Medulla oblongata (tissue), 1 donor: ENCODE measurements at regions not wholly inside any gene's neighbourhood (a gene's known extent, or its start where the extent isn't known, plus 50 kb on each side); places are given as distances from the start of the nearest gene placed in this dataset.

ENCODE experiments used
- DNase-seq: peaks from one replicate; pipeline ENCODE4 v3.0.0-alpha.2; 2015; ENCODE audit errors: extremely low spot score

- no peak for DNase-seq
Observed at GRCh38 chr2:125042727-125043126, 1017.6 kb downstream of the CNTNAP5 start.

DNA sequence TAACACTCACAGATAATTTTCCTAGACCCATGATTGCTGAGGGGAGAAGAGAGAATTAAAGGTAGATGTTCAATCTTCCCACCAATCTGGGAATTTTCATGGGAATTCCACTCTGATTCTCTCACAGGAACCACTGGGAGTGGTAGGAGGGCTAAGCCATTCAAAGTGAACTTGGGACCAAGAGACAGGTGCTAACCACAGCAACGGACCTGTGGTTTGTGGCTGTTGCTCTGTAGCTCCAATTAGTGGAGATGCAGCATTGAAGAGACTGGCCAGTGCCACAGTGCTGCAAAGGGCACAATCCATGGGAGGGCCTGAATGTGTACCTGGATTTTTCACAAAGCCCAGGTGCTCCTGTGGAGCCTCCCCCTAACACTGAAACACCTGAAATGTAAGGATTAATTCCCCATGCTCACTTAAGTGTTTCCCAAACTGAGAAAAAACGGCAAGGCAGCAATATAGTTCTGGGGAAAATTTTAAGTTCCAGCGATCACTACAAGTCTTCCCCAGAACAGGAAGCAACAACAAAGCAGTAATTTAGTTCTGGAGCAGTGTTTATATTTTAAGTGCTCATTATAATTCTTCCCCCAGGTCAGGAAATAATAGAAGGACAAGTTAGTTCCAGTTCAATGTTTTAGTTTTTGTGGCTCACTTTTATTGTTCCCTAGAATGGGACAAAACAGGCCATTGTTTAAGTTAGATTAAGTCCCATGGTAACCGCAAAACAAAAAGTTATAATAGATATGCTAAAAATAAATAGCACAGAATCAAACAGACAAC is 1045.8 kb downstream of the CNTNAP5 start:
- DNase-seq: no peak

DNA sequence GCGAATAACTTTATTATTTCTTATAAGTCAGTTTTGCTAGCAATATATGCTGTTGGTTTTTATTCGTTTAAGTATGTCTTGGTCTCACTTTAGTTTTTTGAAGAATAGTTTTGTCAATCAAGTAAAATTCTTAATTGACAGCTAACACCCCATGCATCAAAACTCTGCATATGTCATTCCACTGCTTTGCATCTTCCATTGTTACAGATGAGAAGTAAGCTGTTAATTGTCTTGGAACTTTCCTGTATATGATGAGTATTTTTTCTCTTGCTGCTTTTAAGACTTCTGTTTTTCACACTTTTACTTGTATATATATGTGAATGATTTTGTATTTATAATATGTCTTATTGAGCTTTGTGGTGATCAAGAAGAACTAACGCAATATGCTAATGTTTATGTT is 1048.4 kb downstream of the CNTNAP5 start:
- no peak for DNase-seq

DNA sequence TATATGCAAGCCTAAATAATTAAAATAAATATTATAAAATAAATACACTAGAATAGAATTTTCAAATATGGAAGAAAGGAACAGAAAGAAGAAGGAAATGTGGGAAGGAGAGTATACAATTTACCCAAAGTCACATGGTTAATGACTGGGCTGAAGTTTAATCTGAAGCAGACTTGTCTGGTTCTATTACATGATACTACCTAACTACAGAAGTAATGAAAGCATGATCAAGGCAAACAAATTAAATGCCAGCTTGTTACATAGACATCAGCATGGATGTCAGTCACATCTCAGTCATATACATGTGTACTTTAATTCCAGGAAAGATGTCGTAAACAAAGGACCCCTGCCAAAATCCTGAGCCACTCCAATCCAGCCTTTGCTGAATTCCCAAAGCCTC is 1060.8 kb downstream of the CNTNAP5 start:
- no peak for DNase-seq

GRCh38 chr2:125086313-125087184 is 1061.5 kb downstream of the CNTNAP5 start:
- DNase-seq: no peak

DNA sequence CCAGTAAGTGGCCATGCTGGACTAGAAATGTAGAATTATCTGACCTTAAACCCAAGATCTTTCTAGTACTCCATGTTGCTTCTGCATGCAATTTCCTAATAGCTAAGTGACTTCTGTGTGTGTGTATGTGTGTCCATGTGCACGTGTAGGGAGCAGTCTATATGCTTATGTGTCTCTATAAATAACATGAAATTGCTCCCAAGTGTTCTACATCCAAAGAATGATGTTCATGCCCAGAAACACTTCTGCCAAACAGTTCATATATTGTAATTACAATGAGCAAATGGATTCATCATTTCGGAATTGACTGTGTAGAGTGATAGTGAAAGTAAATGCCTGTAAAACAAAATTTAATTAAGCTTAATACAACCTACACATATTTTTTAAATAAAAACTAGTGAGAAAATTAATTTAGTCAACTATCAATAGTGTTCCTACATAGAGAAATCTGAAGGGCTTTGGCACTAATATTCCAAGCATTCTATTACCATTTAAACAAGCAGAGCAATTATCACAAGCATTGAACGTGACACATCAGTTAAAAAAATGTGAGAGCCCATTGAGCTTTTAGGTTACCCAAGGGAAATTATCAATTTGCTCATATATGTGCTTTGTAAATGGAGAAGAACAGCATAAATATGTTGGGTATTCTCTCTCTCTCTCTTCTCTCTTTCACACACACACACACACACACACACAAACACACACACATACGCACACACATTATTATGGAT is 1067.4 kb downstream of the CNTNAP5 start:
- no peak for DNase-seq

DNA sequence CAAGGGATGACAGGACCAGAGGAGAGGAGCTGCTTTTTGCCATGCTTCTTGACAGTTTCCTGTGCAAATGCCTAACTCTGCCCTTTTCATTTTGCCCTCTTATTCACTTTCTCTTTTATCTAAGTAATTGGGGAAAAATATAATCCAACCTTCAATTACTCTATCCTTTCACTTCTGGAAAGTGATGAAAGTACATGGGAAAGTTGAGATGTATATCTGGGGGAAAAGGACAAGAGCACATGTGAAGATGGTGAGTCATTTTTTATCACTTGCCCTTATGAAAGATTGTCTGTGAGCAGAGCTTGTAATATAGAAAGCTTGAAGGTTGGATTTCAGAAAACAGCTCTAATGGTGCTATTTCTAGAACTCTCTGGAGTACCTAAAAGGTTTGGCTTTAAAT is 1070.7 kb downstream of the CNTNAP5 start:
- DNase-seq: no peak

GRCh38 chr2:125106710-125107109 is 1081.6 kb downstream of the CNTNAP5 start:
- no peak for DNase-seq

GRCh38 chr2:125107446-125107845 is 1082.4 kb downstream of the CNTNAP5 start:
- no peak for DNase-seq

- DNase-seq: no peak
Observed at GRCh38 chr2:125108251-125108650, 1083.2 kb downstream of the CNTNAP5 start.

DNA sequence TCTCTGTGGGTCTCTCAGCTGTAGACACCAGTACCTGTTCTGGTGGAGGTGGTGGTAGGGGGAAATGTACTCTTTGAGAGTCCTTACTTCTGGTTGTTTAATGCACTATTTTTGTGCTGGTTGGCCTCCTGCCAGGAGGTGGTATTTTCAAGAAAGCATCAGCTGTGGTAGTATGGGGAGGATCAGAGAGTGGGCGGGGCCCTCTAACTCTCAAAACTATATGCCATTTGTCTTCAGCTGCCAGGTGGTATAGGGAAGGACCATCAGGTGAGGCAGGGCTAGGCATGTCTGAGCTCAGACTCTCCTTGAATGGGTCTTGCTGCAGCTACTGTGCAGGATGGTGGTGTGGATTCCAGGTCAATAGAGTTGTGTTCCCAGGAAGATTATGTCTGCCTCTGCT is 1100.8 kb downstream of the CNTNAP5 start:
- no peak for DNase-seq

DNA sequence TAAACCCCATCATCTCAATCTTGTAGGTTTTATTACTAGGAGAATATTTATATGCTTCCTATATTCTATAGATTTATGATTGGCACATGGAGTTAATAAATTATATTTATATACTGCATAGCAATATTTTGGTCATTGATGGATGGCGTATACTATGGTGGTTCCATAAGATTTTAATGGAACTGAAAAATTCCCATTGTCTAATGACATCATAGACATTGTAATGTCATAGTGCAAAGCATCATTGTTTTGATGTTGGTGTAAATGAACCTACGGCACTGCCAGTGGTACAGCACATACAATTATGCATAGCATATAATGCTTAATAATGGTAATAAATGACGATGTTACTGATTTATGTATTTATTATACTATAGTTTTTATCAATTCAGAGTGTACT is 1135.9 kb downstream of the CNTNAP5 start:
- DNase-seq: no peak

GRCh38 chr2:125167152-125167551 is 1142.1 kb downstream of the CNTNAP5 start:
- no peak for DNase-seq

GRCh38 chr2:125167820-125168219 is 1142.7 kb downstream of the CNTNAP5 start:
- DNase-seq: no peak

DNA sequence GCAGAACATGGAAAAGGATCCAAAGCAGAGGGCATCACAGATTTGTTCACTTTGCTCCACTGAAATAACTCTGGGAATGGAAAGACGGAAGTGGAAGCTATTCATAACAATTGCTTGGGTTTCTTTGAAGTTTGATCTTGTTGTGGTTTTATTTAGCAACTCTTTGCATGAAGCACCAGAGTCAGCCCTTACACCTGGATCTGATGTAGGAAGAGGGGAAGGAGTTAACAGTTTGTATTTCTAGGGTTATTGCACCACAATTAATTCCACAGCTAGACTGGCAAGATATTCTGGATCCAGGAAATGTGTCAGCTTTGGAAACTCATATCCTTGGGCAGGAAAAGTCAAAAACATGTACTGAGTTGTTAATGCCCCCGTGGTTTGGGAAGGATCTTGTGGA is 1143.4 kb downstream of the CNTNAP5 start:
- no peak for DNase-seq

DNA sequence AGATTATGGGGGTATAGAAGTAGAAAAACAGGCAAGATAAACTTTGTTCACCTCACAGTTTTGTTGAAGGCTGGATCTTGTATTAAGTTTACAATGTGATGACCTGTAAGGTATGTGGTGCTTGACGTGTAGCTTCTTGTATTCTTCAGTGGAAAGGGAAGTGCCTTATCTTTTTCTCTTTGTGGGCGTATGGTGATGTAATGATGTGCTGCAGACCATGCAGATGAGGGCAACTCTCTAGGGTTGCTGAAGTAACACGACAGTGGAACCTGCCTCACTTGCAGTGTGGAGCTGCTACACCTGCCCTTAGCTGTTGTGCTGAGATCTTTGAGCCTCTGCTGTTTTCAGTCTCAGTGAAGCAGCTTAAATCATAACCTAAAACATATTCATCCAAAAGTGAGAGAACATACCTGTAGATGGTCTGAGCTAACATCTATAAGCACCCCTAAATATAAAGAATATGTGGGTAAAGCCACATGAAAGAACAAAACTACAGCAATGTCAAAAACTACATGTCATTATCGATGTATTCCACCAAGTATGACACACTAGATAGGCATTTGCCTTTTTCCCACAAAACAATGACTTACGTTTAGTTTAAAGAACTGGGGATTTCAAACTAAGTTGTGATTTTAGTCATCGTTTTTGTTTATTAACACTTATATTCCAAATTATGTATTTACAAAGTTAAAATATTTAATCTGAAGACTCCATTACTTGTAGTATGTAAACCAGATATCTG is 1144.1 kb downstream of the CNTNAP5 start:
- no peak for DNase-seq

GRCh38 chr2:125169764-125170146 is 1144.7 kb downstream of the CNTNAP5 start:
- DNase-seq: no peak

DNA sequence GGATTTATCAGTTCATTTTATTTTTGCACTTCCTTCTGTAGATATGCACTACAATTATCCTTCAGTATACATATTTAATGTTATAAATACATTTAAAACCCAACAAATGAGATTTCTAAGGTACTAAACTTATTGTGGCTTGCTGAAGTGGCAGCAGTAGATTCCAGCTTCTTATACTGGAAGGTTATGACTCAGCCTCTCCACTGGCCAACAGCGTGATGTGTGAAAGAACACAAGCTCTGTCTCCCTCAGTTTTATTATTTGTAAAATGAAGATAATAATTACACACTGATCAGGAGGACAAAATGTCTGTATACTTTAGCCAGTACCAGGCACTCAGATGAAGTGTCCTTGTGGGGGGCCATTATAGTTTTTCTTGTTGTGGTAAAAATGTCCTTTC is 1147.1 kb downstream of the CNTNAP5 start:
- no peak for DNase-seq

DNA sequence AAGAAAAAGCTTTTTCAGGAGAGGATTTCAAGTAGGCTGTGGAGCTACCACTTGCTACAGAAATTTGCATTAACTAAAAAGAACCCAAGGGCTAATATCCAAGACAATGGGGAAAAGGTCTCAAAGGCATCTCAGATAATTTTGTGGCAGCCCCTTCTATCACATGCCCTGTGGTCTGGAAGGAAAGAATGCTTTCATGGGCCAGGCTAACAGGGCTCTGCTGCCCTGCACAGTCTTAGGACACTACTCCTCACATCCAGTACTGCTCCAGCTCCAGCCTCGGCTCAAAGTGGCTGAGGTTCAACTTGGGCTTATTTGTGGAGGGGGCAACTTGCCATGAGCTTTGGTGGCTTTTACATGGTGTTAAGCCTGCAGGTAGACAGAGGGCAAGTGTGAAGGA is 1150.3 kb downstream of the CNTNAP5 start:
- DNase-seq: no peak

DNA sequence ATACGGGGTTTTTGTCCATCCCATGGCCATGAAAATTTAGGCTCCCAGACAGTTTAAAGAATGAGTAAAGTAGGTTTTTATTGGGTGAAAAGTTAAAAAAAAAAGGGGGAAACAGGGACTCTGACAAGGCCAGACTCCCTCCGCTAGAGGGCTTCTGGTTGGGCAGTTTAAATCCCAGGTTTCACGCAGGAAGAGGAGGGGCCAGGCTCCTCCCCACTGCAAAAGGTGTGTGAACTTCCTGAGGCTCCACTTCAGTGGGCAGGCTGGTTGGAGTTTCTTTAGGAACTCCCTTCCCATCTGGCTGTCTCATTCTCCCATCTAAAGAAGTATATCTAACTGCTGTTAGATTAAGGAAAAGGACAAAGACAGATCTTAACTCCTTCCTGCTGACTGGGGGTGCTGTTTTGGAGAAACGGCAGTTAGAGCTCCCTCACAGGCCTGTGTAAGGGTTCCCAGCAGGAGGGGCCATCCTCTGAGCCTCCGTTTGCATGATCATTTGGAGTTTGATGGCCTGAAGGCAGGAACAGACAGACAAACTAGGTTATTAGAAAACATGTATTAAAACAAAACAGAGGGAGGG is 1160.7 kb downstream of the CNTNAP5 start:
- DNase-seq: no peak

DNA sequence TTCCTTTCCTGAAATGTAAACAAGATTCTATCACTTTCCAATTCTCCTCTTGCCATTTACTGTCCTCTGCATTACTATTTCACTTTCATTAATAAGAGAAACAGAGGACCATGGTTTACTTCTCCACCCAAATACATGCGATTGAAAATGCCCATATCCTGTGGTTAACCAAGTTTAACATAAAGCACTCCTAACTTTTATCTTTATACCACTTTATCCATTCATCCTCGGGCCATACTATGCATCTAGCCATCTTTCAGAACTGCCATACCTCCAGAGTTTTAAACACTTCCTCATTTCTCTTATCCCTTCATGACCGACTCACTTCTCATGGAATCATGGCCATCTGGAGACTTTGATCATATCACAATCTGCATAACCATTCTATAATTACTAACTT is 1182.3 kb downstream of the CNTNAP5 start:
- DNase-seq: no peak
